Prostate gland (tissue), 2 donors: ENCODE measurements at regions not wholly inside any gene's neighbourhood (a gene's known extent, or its start where the extent isn't known, plus 50 kb on each side); places are given as distances from the start of the nearest gene placed in this dataset.

Experiments used
- POLR2A ChIP-seq: fragments of 450-650 bp; IDR thresholded peaks from one replicate; pipeline ENCODE4 v1.6.1; 2016; ENCODE audit warnings: antibody characterized with exemption, mild to moderate bottlenecking
- TF ChIP-seq, protein P1 (sequence below), 4 experiments: fragments of 200-600 bp in 2 of 4; fragments of 450-650 bp in 2 of 4; sonication (generic) in 2 of 4; IDR thresholded peaks; 1 replicate in 3 of 4; 2 replicates in 1 of 4; pipeline ENCODE4 v1.5.1; 2016 to 2019; ENCODE audit warnings: antibody characterized with exemption in 4 of 4, mild to moderate bottlenecking in 2 of 4, moderate library complexity in 2 of 4

DNA sequence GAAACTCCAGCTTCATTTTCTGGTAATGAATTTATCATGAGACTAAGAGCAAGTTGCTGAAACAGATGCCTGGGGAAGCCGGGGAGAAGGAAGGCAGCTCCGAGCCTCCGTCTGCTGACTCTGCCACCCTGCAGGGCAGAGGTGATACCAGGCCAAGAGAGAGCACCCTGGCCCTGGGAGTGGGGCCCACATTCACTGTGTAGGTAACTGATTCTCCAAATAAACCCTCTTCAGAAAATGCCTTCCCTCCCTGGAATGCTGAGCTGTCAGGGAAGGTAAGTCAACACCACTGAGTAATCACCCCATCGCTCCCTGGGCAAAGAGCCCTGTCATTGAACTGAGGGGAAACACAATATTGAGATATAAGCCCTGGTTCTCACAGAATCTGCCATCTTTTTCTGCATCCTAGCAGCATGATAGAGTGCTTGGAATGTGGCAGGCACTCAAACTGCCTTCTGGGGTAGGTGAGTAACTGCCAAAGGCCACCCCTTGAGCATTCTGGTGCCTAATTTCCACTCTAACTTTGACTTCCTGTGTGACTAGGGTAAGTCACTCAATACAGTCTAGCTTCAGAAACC, 147.6 kb downstream of the SPATA19 start:
- no peak for TF ChIP-seq POLR2A
- TF ChIP-seq, protein P1, sequence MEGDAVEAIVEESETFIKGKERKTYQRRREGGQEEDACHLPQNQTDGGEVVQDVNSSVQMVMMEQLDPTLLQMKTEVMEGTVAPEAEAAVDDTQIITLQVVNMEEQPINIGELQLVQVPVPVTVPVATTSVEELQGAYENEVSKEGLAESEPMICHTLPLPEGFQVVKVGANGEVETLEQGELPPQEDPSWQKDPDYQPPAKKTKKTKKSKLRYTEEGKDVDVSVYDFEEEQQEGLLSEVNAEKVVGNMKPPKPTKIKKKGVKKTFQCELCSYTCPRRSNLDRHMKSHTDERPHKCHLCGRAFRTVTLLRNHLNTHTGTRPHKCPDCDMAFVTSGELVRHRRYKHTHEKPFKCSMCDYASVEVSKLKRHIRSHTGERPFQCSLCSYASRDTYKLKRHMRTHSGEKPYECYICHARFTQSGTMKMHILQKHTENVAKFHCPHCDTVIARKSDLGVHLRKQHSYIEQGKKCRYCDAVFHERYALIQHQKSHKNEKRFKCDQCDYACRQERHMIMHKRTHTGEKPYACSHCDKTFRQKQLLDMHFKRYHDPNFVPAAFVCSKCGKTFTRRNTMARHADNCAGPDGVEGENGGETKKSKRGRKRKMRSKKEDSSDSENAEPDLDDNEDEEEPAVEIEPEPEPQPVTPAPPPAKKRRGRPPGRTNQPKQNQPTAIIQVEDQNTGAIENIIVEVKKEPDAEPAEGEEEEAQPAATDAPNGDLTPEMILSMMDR (IDR thresholded peaks at IDR 0.05): no peak
